Testis (tissue), 2 donors: ENCODE measurements at regions not wholly inside any gene's neighbourhood (a gene's known extent, or its start where the extent isn't known, plus 50 kb on each side); places are given as distances from the start of the nearest gene placed in this dataset.
"Not testable (repeated sequence)": the region's sequence is repeated elsewhere in the genome, so short reads cannot be mapped to it uniquely, and the experiment has no call there.

Source experiments
- DNase-seq: peaks from one replicate; pipeline ENCODE4 v3.0.0-alpha.2; 2019
- H3K27ac ChIP-seq, 2 donors: fragments of 200-600 bp; sonication (generic); one replicate each; pipeline ENCODE4 v1.5.1; 2019
- H3K27me3 ChIP-seq: fragments of 200-600 bp; sonication (generic); one replicate; pipeline ENCODE4 v1.5.1; 2019
- H3K36me3 ChIP-seq: fragments of 200-600 bp; sonication (generic); one replicate; pipeline ENCODE4 v1.5.1; 2017; ENCODE audit warnings: low read depth; ENCODE audit errors: missing control alignments
- H3K4me1 ChIP-seq: fragments of 200-600 bp; sonication (generic); one replicate; pipeline ENCODE4 v1.5.1; 2019
- H3K4me3 ChIP-seq, 2 donors: fragments of 200-600 bp; sonication (generic); one replicate each; pipeline ENCODE4 v1.5.1; 2017 to 2019
- H3K9me3 ChIP-seq: fragments of 200-600 bp; sonication (generic); one replicate; pipeline ENCODE4 v1.5.1; 2017
- POLR2A ChIP-seq: fragments of 450-650 bp; IDR thresholded peaks from one replicate; pipeline ENCODE4 v1.6.1; 2017; ENCODE audit warnings: antibody characterized with exemption, mild to moderate bottlenecking, moderate library complexity
- WGBS, 2 donors: methylation state at CpG; one replicate each; pipeline ENCODE4 v1.1.5; 2018; 5-methylcytosine and 5-hydroxymethylcytosine counted together
- intact Hi-C: fragments of 100-400 bp; cut with DNase I; formaldehyde crosslinking; loops from one replicate; pipeline ENCODE4 v1.15.1; 2023; ENCODE audit warnings: low total_unique reads
- TF ChIP-seq, protein P1 (sequence below), 3 experiments: fragments of 450-650 bp in 2 of 3; fragments of 200-600 bp in 1 of 3; sonication (generic) in 1 of 3; IDR thresholded peaks; one replicate each; pipeline ENCODE4 v1.5.1; 2016 to 2019; ENCODE audit warnings: antibody characterized with exemption in 3 of 3, mild to moderate bottlenecking in 2 of 3, moderate library complexity in 1 of 3

DNA sequence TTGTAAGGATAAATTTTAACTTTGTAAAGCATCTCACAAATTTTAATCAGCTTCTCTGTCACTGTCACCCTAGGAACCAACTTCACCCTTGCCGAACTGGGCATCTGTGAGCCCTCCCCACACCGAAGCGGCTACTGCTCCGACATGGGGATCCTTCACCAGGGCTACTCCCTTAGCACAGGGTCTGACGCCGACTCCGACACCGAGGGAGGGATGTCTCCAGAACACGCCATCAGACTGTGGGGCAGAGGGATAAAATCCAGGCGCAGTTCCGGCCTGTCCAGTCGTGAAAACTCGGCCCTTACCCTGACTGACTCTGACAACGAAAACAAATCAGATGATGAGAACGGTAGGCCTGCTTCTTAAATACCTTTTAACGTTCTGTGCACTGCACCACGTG is 916.3 kb upstream of the WWC1 start:
- Histone ChIP-seq H3K36me3 (no peaks in the 10 kb centered on the region), H3K27ac (no peak overlapping the region), H3K27me3 (no peaks in the 10 kb centered on the region), H3K9me3 (no peaks in the 10 kb centered on the region), H3K4me1 (no peaks in the 10 kb centered on the region), H3K4me3 (no peak overlapping the region)
- intact Hi-C loops, result no loop called here
- 62 to 66% methylated on average over 17 of the region's 17 CpGs for WGBS, 2 donors
- no peak for DNase-seq
- no peak for TF ChIP-seq POLR2A
- TF ChIP-seq, protein P1, sequence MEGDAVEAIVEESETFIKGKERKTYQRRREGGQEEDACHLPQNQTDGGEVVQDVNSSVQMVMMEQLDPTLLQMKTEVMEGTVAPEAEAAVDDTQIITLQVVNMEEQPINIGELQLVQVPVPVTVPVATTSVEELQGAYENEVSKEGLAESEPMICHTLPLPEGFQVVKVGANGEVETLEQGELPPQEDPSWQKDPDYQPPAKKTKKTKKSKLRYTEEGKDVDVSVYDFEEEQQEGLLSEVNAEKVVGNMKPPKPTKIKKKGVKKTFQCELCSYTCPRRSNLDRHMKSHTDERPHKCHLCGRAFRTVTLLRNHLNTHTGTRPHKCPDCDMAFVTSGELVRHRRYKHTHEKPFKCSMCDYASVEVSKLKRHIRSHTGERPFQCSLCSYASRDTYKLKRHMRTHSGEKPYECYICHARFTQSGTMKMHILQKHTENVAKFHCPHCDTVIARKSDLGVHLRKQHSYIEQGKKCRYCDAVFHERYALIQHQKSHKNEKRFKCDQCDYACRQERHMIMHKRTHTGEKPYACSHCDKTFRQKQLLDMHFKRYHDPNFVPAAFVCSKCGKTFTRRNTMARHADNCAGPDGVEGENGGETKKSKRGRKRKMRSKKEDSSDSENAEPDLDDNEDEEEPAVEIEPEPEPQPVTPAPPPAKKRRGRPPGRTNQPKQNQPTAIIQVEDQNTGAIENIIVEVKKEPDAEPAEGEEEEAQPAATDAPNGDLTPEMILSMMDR (IDR thresholded peaks at IDR 0.05), result no peak

DNA sequence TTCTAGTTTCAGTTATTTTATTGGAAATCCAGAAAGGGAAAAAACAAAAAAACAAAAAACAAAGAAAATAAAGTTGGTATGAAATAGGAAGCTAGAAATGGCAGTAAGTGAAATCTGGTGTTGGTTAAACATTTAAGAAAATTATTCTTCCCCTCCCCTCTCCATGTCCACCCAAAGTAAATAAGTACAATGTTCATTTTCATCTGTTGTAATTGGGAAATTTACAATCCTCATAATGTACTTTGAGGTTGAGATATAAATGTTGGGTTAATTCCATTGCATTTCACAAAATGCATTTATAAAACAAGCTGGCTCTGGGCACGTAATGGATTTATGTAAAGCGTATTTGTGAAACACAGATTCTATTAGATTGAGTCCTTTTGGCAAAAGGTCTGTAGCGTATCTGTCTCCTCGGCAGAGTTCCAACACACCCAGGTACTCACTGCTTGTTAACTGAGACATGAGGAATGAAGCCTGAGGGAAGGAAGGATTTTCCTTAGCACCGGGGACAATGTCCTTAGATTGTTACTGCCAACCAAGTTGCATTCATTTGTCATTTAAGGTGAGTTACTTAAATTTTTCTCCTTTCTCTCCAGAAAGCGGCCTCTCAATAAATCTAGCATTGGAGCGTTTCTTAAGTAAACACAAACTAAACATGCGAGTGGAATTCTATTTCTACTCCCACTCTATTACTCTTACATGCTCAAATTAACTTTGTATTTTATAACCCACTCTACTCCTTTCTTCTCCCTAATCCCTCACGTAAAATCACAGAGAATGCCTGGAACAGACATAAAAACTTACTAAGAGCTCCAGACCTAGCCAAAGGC is 912.3 kb upstream of the WWC1 start:
- Histone ChIP-seq H3K9me3 (no peaks in the 10 kb centered on the region), H3K27me3 (no peaks in the 10 kb centered on the region), H3K27ac (no peak overlapping the region), H3K4me3 (no peak overlapping the region), H3K4me1 (no peaks in the 10 kb centered on the region), H3K36me3 (no peaks in the 10 kb centered on the region)
- intact Hi-C loops, result no loop called here
- TF ChIP-seq, protein P1 (IDR thresholded peaks at IDR 0.05), result no peak
- no peak for TF ChIP-seq POLR2A
- no peak for DNase-seq
- WGBS, 2 donors, result 59 to 67% methylated on average over 9 of the region's 9 CpGs

DNA sequence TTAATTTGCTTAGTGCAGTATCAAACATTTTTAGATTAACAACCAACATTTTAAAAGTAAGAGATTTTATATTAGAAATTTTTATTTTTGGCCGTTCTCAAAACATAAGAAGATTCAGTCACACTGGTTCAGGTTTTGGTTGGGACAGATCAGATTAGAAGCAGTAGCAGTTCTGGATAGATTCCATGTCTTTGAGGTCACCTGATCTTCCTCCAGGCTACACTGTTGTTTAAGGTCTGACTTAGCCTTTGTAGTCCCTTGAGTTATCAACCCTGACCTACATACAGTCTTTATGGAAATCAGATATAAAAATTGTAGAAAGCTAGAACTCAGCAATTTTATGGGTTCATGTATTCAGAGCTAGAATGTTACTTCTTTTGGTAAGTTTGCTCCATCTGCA is 910.0 kb upstream of the WWC1 start:
- intact Hi-C loops, result no loop called here
- H3K27me3 ChIP-seq, result no peaks in the 10 kb centered on the region
- H3K27ac ChIP-seq, result no peak overlapping the region
- H3K9me3 ChIP-seq, result no peaks in the 10 kb centered on the region
- WGBS, 2 donors, result 73 to 81% methylated on average over 1 of the region's 1 CpG
- no peak for DNase-seq
- H3K4me3 ChIP-seq, result no peak overlapping the region
- no peaks in the 10 kb centered on the region for H3K36me3 ChIP-seq
- TF ChIP-seq, protein P1 (IDR thresholded peaks at IDR 0.05), result no peak
- H3K4me1 ChIP-seq, result no peaks in the 10 kb centered on the region

DNA sequence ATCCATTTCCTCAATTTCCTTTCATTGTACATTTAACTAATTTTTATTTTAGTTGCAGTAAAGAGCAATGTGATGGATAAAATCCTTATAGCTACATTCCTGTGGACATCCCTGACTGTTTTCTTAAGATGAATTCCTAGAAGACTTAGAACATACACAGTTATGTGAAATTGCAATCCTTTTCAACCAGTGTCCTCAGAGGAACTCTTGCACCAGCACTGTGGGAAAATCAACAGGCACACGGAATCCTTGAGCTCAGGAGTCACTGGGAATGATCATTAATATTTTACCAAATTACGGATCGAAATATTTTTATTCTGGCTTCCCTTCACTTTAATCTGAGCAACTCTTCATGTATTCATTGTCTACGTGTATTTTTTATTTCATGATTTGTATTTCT is 901.9 kb upstream of the WWC1 start:
- intact Hi-C loops, result no loop called here
- Histone ChIP-seq H3K27me3 (no peaks in the 10 kb centered on the region), H3K36me3 (no peaks in the 10 kb centered on the region), H3K4me1 (no peaks in the 10 kb centered on the region), H3K9me3 (no peaks in the 10 kb centered on the region), H3K27ac (no peak overlapping the region), H3K4me3 (no peak overlapping the region)
- TF ChIP-seq, protein P1 (IDR thresholded peaks at IDR 0.05), result no peak
- no peak for TF ChIP-seq POLR2A
- DNase-seq, result no peak
- WGBS, 2 donors, result 67 to 84% methylated on average over 4 of the region's 4 CpGs

DNA sequence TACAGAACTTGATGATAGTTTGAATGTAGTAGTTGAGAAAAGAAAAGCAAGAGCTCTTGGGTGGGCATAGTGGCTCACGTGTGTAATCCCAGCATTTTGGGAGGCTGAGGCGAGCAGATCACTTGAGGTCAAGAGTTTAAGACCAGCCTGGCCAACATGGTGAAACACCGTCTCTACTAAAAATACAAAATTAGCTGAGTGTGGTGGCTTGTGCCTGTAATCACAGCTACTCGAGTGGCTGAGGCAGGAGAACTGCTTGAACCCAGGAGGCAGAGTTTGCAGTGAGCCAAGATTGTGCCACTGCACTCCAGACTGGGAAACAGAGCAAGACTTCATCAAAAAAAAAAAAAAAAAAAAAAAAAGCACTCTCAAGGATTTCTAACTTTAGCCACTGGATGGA is 900.2 kb upstream of the WWC1 start:
- H3K4me3 ChIP-seq, H3K27ac ChIP-seq, intact Hi-C loops, DNase-seq, H3K4me1 ChIP-seq, H3K9me3 ChIP-seq, H3K36me3 ChIP-seq, H3K27me3 ChIP-seq: not testable (repeated sequence)
- 78 to 85% methylated on average over 4 of the region's 4 CpGs for WGBS, 2 donors
